Choroid plexus epithelial cell (primary cell): ENCODE measurements at regions not wholly inside any gene's neighbourhood (a gene's known extent, or its start where the extent isn't known, plus 50 kb on each side); places are given as distances from the start of the nearest gene placed in this dataset.

ENCODE experiments used
- DNase-seq: peaks from one replicate; pipeline ENCODE4 v3.0.0-alpha.2; 2010; ENCODE audit warnings: low read depth
- H3K4me3 ChIP-seq: 2 replicates; pipeline ENCODE4 v1.5.1; 2011; ENCODE audit warnings: low read depth, mild to moderate bottlenecking, control low read depth, low read length, moderate library complexity
- CTCF ChIP-seq: conservative IDR thresholded peaks from 2 replicates; pipeline ENCODE4 v1.5.1; 2011; ENCODE audit warnings: low read depth, mild to moderate bottlenecking, control low read depth, inconsistent platforms, low read length, moderate library complexity

- no peak for DNase-seq
- H3K4me3 ChIP-seq = no peak overlapping the region
- no peak for TF ChIP-seq CTCF
Observed at GRCh38 chr2:201538025-201538424, 86.5 kb downstream of the STRADB start.

- DNase-seq = no peak
- H3K4me3 ChIP-seq = no peak overlapping the region
- TF ChIP-seq CTCF = no peak
Observed at GRCh38 chr2:201536754-201537153, 85.2 kb downstream of the STRADB start.

GRCh38 chr2:201536046-201536445 lies 84.5 kb downstream of the STRADB start:
- no peak for DNase-seq
- H3K4me3 ChIP-seq = no peak overlapping the region
- TF ChIP-seq CTCF = no peak

- H3K4me3 ChIP-seq = no peak overlapping the region
- TF ChIP-seq CTCF = no peak
- DNase-seq = peak; percentile 70
Observed at GRCh38 chr2:201532686-201533304, 81.3 kb downstream of the STRADB start.
